GM12878 (cell line): ENCODE measurements at regions not wholly inside any gene's neighbourhood (a gene's known extent, or its start where the extent isn't known, plus 50 kb on each side); places are given as distances from the start of the nearest gene placed in this dataset.

ENCODE experiments used
- EED ChIP-seq: sonication (generic); IDR thresholded peaks from 2 replicates; pipeline ENCODE4 v1.6.1; 2016; ENCODE audit warnings: antibody characterized with exemption, low read depth
- TAF1 ChIP-seq: IDR thresholded peaks from 2 replicates; pipeline ENCODE4 v1.6.1; 2011; ENCODE audit warnings: mild to moderate bottlenecking, low read depth, low read length, borderline replicate concordance
- USF1 ChIP-seq: IDR thresholded peaks from 2 replicates; pipeline ENCODE4 v1.6.1; 2011; ENCODE audit warnings: borderline replicate concordance, low read depth, mild to moderate bottlenecking, moderate library complexity, mixed read lengths, low read length; ENCODE audit not compliant: insufficient read depth; ENCODE audit errors: extremely low read length
- ZBTB33 ChIP-seq: fragments of 450-650 bp; IDR thresholded peaks from 2 replicates; pipeline ENCODE4 v1.6.1; 2017; ENCODE audit warnings: mild to moderate bottlenecking
- ZNF592 ChIP-seq: fragments of 450-650 bp; IDR thresholded peaks from 2 replicates; pipeline ENCODE4 v1.6.1; 2017; ENCODE audit warnings: mild to moderate bottlenecking, moderate library complexity

- TF ChIP-seq ZBTB33: no peak
- TF ChIP-seq USF1: no peak
- TF ChIP-seq ZNF592: no peak
- no peak for TF ChIP-seq TAF1
- TF ChIP-seq EED: no peak
Measured at GRCh38 chr6:37092923-37093727, 76.8 kb upstream of the PIM1 start (continued).
